ENCODE measurements at regions not wholly inside any gene's neighbourhood (a gene's known extent, or its start where the extent isn't known, plus 50 kb on each side); places are given as distances from the start of the nearest gene placed in this dataset.
"Not testable (repeated sequence)": the region's sequence is repeated elsewhere in the genome, so short reads cannot be mapped to it uniquely, and the experiment has no call there.

DNA sequence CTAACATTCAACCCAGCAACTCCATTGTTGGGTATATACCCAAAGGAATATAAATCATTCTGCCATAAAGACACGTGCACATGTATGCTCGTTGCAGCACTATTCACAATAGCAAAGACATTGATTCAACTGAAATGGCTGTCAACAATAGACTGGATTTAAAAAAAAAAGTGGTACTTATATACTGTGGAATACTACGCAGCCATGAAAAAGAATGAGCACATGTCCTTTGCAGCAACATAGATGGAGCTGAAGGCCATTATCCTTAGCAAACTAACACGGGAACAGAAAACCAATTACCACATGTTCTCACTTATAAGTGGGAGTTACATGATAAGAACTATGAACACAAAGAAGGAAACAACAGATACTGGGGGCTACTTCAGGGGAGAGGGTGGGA is 74.0 kb upstream of the FMNL2 start:
- BruUV-seq (replicated peaks): no TSS peak
- in situ Hi-C loops (cut with HindIII; ENCODE audit: low pct_unique_long_range_greater_than_20kb, low sequenced_read_pairs) (no loop called here), intact Hi-C loops (cut with micrococcal nuclease; ENCODE audit: unreplicated experiment) (no loop called here)
- H3K27me3 ChIP-seq (ENCODE audit: control insufficient read depth, insufficient read depth, low read length): no peaks in the 10 kb centered on the region
- H3K4me1 ChIP-seq (ENCODE audit: control insufficient read depth, insufficient read depth, low read length): no peaks in the 10 kb centered on the region
- no peaks in the 10 kb centered on the region for H3K36me3 ChIP-seq (ENCODE audit: control insufficient read depth, insufficient read depth, low read length)
- TF ChIP-seq TCF7L2 (IDR thresholded peaks at IDR 0.05; ENCODE audit: low read depth, low read length): no peak
- TF ChIP-seq, protein P1, sequence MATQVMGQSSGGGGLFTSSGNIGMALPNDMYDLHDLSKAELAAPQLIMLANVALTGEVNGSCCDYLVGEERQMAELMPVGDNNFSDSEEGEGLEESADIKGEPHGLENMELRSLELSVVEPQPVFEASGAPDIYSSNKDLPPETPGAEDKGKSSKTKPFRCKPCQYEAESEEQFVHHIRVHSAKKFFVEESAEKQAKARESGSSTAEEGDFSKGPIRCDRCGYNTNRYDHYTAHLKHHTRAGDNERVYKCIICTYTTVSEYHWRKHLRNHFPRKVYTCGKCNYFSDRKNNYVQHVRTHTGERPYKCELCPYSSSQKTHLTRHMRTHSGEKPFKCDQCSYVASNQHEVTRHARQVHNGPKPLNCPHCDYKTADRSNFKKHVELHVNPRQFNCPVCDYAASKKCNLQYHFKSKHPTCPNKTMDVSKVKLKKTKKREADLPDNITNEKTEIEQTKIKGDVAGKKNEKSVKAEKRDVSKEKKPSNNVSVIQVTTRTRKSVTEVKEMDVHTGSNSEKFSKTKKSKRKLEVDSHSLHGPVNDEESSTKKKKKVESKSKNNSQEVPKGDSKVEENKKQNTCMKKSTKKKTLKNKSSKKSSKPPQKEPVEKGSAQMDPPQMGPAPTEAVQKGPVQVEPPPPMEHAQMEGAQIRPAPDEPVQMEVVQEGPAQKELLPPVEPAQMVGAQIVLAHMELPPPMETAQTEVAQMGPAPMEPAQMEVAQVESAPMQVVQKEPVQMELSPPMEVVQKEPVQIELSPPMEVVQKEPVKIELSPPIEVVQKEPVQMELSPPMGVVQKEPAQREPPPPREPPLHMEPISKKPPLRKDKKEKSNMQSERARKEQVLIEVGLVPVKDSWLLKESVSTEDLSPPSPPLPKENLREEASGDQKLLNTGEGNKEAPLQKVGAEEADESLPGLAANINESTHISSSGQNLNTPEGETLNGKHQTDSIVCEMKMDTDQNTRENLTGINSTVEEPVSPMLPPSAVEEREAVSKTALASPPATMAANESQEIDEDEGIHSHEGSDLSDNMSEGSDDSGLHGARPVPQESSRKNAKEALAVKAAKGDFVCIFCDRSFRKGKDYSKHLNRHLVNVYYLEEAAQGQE (IDR thresholded peaks at IDR 0.05; ENCODE audit: insufficient read depth in 1 of 2, low read depth in 2 of 2, low read length in 1 of 2): no peak
- TF ChIP-seq POLR2AphosphoS5 (IDR thresholded peaks at IDR 0.05; ENCODE audit: low read depth, low read length): no peak
- TF ChIP-seq, protein P2, sequence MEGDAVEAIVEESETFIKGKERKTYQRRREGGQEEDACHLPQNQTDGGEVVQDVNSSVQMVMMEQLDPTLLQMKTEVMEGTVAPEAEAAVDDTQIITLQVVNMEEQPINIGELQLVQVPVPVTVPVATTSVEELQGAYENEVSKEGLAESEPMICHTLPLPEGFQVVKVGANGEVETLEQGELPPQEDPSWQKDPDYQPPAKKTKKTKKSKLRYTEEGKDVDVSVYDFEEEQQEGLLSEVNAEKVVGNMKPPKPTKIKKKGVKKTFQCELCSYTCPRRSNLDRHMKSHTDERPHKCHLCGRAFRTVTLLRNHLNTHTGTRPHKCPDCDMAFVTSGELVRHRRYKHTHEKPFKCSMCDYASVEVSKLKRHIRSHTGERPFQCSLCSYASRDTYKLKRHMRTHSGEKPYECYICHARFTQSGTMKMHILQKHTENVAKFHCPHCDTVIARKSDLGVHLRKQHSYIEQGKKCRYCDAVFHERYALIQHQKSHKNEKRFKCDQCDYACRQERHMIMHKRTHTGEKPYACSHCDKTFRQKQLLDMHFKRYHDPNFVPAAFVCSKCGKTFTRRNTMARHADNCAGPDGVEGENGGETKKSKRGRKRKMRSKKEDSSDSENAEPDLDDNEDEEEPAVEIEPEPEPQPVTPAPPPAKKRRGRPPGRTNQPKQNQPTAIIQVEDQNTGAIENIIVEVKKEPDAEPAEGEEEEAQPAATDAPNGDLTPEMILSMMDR (IDR thresholded peaks at IDR 0.05): no peak
- no peak for TF ChIP-seq SIN3A (IDR thresholded peaks at IDR 0.05; ENCODE audit: borderline replicate concordance, insufficient read depth, low read depth, low read length)
- ATAC-seq (no peak), DNase-seq (ENCODE audit: low read depth, low spot score) (no peak)
- H3K27ac ChIP-seq (ENCODE audit: low read length): no peak overlapping the region
- POLR2A ChIA-PET: no interaction called here
- H3K9me3 ChIP-seq (ENCODE audit: control insufficient read depth, insufficient read depth, low read depth, low read length): no peaks in the 10 kb centered on the region
- H3K4me3 ChIP-seq (ENCODE audit: low read depth in 2 of 2, low read length in 2 of 2): no peak overlapping the region
- CTCF ChIA-PET: no interaction called here

DNA sequence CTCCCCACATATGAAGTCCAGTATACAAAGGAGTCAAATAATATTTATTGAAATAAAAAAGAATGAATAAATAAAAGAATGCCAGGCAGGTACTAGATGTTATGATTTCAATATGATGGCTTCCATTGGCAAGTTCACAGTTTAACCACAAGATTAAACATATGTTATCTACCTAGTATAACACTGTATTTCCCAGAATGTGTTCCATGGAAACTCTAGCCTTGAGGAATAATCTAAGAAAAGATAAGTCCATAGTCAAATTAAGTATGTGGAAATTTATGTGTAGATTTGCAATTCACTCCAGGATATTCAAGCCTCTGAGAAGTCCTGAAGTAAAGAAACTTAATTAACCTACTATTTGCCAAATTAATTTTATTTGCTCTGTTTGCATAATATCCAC is 71.1 kb upstream of the FMNL2 start:
- POLR2A ChIA-PET: no interaction called here
- Histone ChIP-seq H3K4me1 (ENCODE audit: control insufficient read depth, insufficient read depth, low read length) (no peaks in the 10 kb centered on the region), H3K27me3 (ENCODE audit: control insufficient read depth, insufficient read depth, low read length) (no peaks in the 10 kb centered on the region), H3K27ac (ENCODE audit: low read length) (no peak overlapping the region), H3K4me3 (ENCODE audit: low read depth in 2 of 2, low read length in 2 of 2) (no peak overlapping the region), H3K36me3 (ENCODE audit: control insufficient read depth, insufficient read depth, low read length) (no peaks in the 10 kb centered on the region), H3K9me3 (ENCODE audit: control insufficient read depth, insufficient read depth, low read depth, low read length) (peaks cover under 1% of the 10 kb centered on the region; the same call in 1 of the 2 replicates)
- CTCF ChIA-PET: no interaction called here
- in situ Hi-C loops (cut with HindIII; ENCODE audit: low pct_unique_long_range_greater_than_20kb, low sequenced_read_pairs) (no loop called here), intact Hi-C loops (cut with micrococcal nuclease; ENCODE audit: unreplicated experiment) (no loop called here)
- no TSS peak for BruUV-seq (replicated peaks)
- no peak for DNase-seq (ENCODE audit: low read depth, low spot score)
- TF ChIP-seq, protein P1 (IDR thresholded peaks at IDR 0.05; ENCODE audit: insufficient read depth in 1 of 2, low read depth in 2 of 2, low read length in 1 of 2): no peak
- no peak for TF ChIP-seq POLR2AphosphoS5 (IDR thresholded peaks at IDR 0.05; ENCODE audit: low read depth, low read length)
- no peak for ATAC-seq

- DNase-seq (ENCODE audit: low read depth, low spot score); ATAC-seq; H3K27ac ChIP-seq (ENCODE audit: low read length); intact Hi-C loops (cut with micrococcal nuclease; ENCODE audit: unreplicated experiment); in situ Hi-C loops (cut with HindIII; ENCODE audit: low pct_unique_long_range_greater_than_20kb, low sequenced_read_pairs); H3K27me3 ChIP-seq (ENCODE audit: control insufficient read depth, insufficient read depth, low read length); CTCF ChIA-PET; H3K9me3 ChIP-seq (ENCODE audit: control insufficient read depth, insufficient read depth, low read depth, low read length); H3K4me3 ChIP-seq (ENCODE audit: low read depth in 2 of 2, low read length in 2 of 2); POLR2A ChIA-PET; H3K4me1 ChIP-seq (ENCODE audit: control insufficient read depth, insufficient read depth, low read length); H3K36me3 ChIP-seq (ENCODE audit: control insufficient read depth, insufficient read depth, low read length); BruUV-seq (replicated peaks): not testable (repeated sequence)
Observed at GRCh38 chr2:152273732-152274260, 61.2 kb upstream of the FMNL2 start.

DNA sequence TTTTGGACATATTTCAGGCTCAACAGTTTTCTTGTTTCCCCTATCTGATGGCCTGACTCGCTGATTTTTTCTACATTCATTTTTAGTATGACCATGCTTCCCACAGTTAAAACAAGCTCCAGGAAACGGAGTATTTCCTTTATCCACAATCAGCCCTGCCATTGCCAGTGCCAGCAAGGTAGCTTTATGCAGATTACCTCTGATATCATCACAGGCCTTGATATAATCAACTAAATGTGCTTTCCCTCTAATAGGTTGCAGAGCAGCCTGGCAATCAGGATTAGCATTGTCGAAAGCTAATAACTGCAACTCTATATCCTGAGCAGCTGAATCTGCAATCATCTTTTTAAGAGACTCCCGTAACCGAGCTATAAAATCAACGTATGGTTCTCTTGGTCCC is 57.1 kb upstream of the FMNL2 start:
- in situ Hi-C loops (cut with HindIII; ENCODE audit: low pct_unique_long_range_greater_than_20kb, low sequenced_read_pairs); H3K9me3 ChIP-seq (ENCODE audit: control insufficient read depth, insufficient read depth, low read depth, low read length); intact Hi-C loops (cut with micrococcal nuclease; ENCODE audit: unreplicated experiment); DNase-seq (ENCODE audit: low read depth, low spot score); H3K4me3 ChIP-seq (ENCODE audit: low read depth in 2 of 2, low read length in 2 of 2); H3K36me3 ChIP-seq (ENCODE audit: control insufficient read depth, insufficient read depth, low read length); BruUV-seq (replicated peaks); CTCF ChIA-PET; ATAC-seq; H3K27ac ChIP-seq (ENCODE audit: low read length); H3K4me1 ChIP-seq (ENCODE audit: control insufficient read depth, insufficient read depth, low read length); H3K27me3 ChIP-seq (ENCODE audit: control insufficient read depth, insufficient read depth, low read length); POLR2A ChIA-PET: not testable (repeated sequence)
